SK-N-SH treated with all-trans-retinoic acid at 6 μM for 48 hours (cell line): ENCODE measurements at regions not wholly inside any gene's neighbourhood (a gene's known extent, or its start where the extent isn't known, plus 50 kb on each side); places are given as distances from the start of the nearest gene placed in this dataset.

ENCODE experiments used
- ARNTL ChIP-seq: fragments of 450-650 bp; formaldehyde crosslinking; IDR thresholded peaks from 2 replicates; pipeline ENCODE4 v1.5.0; 2020; ENCODE audit warnings: low read depth, mild to moderate bottlenecking, moderate library complexity, borderline replicate concordance
- BACH2 ChIP-seq: fragments of 250-450 bp; sonication (Bioruptor Pico); IDR thresholded peaks from 2 replicates; pipeline ENCODE4 v1.9.0; 2021; ENCODE audit warnings: mild to moderate bottlenecking, borderline replicate concordance
- CSDC2 ChIP-seq: fragments of 250-450 bp; sonication (Bioruptor Pico); IDR thresholded peaks from 2 replicates; pipeline ENCODE4 v1.5.0; 2020; ENCODE audit warnings: mild to moderate bottlenecking, moderate library complexity
- GLIS3 ChIP-seq: fragments of 250-450 bp; sonication (Bioruptor Pico); IDR thresholded peaks from 2 replicates; pipeline ENCODE4 v1.5.0; 2020; ENCODE audit warnings: mild to moderate bottlenecking, moderate library complexity
- PPARA ChIP-seq: fragments of 250-450 bp; sonication (Bioruptor Pico); IDR thresholded peaks from 2 replicates; pipeline ENCODE4 v1.5.0; 2020; ENCODE audit warnings: mild to moderate bottlenecking, borderline replicate concordance
- RARB ChIP-seq: fragments of 250-450 bp; sonication (Bioruptor Pico); IDR thresholded peaks from 2 replicates; pipeline ENCODE4 v1.8.0; 2021; ENCODE audit warnings: mild to moderate bottlenecking, moderate library complexity
- TCF4 ChIP-seq: fragments of 250-450 bp; sonication (Bioruptor Pico); IDR thresholded peaks from 2 replicates; pipeline ENCODE4 v1.8.0; 2021; ENCODE audit warnings: mild to moderate bottlenecking, moderate library complexity, borderline replicate concordance
- ZFP3 ChIP-seq: fragments of 250-450 bp; sonication (Bioruptor Pico); IDR thresholded peaks from 2 replicates; pipeline ENCODE4 v1.5.0; 2020; ENCODE audit warnings: mild to moderate bottlenecking, moderate library complexity
- TF ChIP-seq, protein P1 (sequence below): fragments of 250-450 bp; sonication (Bioruptor Pico); IDR thresholded peaks from 2 replicates; pipeline ENCODE4 v1.8.0; 2020; ENCODE audit warnings: mild to moderate bottlenecking, moderate library complexity, borderline replicate concordance
- TF ChIP-seq, protein P2 (sequence below): fragments of 250-450 bp; sonication (Bioruptor Pico); IDR thresholded peaks from 2 replicates; pipeline ENCODE4 v1.5.1; 2020; ENCODE audit warnings: low read depth, mild to moderate bottlenecking, moderate library complexity

DNA sequence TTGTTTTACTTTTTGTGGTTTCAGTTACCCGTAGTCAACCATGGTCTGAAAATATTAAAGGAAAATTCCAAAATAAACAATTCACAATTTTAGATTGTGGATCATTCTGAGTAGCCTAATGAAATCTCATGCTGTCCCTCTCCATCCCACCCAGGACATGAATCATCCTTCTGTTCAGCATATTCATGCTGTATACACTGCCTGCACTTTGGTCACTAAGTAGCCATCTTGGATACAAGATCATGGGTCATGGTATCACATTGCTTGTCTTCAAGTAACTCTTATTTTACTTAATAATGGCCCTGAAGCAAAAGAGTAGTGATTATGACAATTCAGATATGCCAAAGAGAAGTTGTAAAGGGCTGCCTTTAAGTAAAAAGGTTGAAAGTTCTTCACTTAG, 536.5 kb upstream of the ACO1 start:
- TF ChIP-seq GLIS3 (CRISPR knock-in tag) (no peak), PPARA (CRISPR knock-in tag) (no peak), CSDC2 (CRISPR knock-in tag) (no peak), ZFP3 (CRISPR knock-in tag) (no peak), TCF4 (CRISPR knock-in tag) (no peak), ARNTL (CRISPR knock-in tag) (no peak), BACH2 (CRISPR knock-in tag) (no peak), RARB (CRISPR knock-in tag) (no peak)
- TF ChIP-seq, protein P1, sequence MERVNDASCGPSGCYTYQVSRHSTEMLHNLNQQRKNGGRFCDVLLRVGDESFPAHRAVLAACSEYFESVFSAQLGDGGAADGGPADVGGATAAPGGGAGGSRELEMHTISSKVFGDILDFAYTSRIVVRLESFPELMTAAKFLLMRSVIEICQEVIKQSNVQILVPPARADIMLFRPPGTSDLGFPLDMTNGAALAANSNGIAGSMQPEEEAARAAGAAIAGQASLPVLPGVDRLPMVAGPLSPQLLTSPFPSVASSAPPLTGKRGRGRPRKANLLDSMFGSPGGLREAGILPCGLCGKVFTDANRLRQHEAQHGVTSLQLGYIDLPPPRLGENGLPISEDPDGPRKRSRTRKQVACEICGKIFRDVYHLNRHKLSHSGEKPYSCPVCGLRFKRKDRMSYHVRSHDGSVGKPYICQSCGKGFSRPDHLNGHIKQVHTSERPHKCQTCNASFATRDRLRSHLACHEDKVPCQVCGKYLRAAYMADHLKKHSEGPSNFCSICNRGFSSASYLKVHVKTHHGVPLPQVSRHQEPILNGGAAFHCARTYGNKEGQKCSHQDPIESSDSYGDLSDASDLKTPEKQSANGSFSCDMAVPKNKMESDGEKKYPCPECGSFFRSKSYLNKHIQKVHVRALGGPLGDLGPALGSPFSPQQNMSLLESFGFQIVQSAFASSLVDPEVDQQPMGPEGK: no peak
- TF ChIP-seq, protein P2, sequence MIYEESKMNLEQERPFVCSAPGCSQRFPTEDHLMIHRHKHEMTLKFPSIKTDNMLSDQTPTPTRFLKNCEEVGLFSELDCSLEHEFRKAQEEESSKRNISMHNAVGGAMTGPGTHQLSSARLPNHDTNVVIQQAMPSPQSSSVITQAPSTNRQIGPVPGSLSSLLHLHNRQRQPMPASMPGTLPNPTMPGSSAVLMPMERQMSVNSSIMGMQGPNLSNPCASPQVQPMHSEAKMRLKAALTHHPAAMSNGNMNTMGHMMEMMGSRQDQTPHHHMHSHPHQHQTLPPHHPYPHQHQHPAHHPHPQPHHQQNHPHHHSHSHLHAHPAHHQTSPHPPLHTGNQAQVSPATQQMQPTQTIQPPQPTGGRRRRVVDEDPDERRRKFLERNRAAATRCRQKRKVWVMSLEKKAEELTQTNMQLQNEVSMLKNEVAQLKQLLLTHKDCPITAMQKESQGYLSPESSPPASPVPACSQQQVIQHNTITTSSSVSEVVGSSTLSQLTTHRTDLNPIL: no peak
